Hematopoietic multipotent progenitor cell (in vitro differentiated cells): ENCODE measurements at regions not wholly inside any gene's neighbourhood (a gene's known extent, or its start where the extent isn't known, plus 50 kb on each side); places are given as distances from the start of the nearest gene placed in this dataset. TPM values are rescaled to one million over a fixed set of nuclear protein-coding genes. Genes with fewer than 3 reads are reported as not detected.

ENCODE experiments used
- DNase-seq, 3 donors: peaks; one replicate each; pipeline ENCODE4 v3.0.0-alpha.2; 2011 to 2015; ENCODE audit warnings: low read depth in 2 of 3, low spot score in 2 of 3
- small RNA-seq: library from RNA; depleted of rRNA; stranded (forward); fragments of <200 nt; gene quantifications from one replicate; pipeline ENCODE3, GENCODE V24; 2012

- DNase-seq: no peak
Measured at GRCh38 chr1:110766336-110766647, 91.6 kb upstream of the KCNA3 start.

- DNase-seq: peak; percentile 51 to 81 (median 63)
Measured at GRCh38 chr1:110765640-110766335, 91.0 kb upstream of the KCNA3 start.

GRCh38 chr1:110763149-110763548, 88.4 kb upstream of the KCNA3 start:
- no peak for DNase-seq

- no peak for DNase-seq
Measured at GRCh38 chr1:110760321-110760720, 85.6 kb upstream of the KCNA3 start.

- DNase-seq: no peak
Measured at GRCh38 chr1:110756506-110756905, 81.8 kb upstream of the KCNA3 start.

GRCh38 chr1:110752941-110753725, 78.4 kb upstream of the KCNA3 start:
- DNase-seq: no peak

- no peak for DNase-seq
Measured at GRCh38 chr1:110750562-110750961, 75.8 kb upstream of the KCNA3 start.

- no peak for DNase-seq
Measured at GRCh38 chr1:110749960-110750359, 75.2 kb upstream of the KCNA3 start.

- peak; percentile 47 to 81 (median 65) for DNase-seq
Measured at GRCh38 chr1:110746644-110747259, 72.0 kb upstream of the KCNA3 start.

- DNase-seq: no peak
Measured at GRCh38 chr1:110743397-110743796, 68.7 kb upstream of the KCNA3 start.

GRCh38 chr1:110736900-110737605, 62.3 kb upstream of the KCNA3 start:
- no peak for DNase-seq

GRCh38 chr1:110734133-110734680, 59.5 kb upstream of the KCNA3 start:
- DNase-seq: no peak

GRCh38 chr1:110731529-110731928, 56.8 kb upstream of the KCNA3 start:
- no peak for DNase-seq

GRCh38 chr1:110728388-110729001, 53.8 kb upstream of the KCNA3 start:
- DNase-seq: no peak

GRCh38 chr1:110727246-110727645, 52.5 kb upstream of the KCNA3 start:
- no peak for DNase-seq

GRCh38 chr1:110726755-110727154, 52.0 kb upstream of the KCNA3 start:
- no peak for DNase-seq

Small RNA genes in the stretch of these regions (small RNA-seq; reads per million reads assigned to genes)
- gene RF00019: not detected
